ENCODE measurements at regions not wholly inside any gene's neighbourhood (a gene's known extent, or its start where the extent isn't known, plus 50 kb on each side); places are given as distances from the start of the nearest gene placed in this dataset.

DNA sequence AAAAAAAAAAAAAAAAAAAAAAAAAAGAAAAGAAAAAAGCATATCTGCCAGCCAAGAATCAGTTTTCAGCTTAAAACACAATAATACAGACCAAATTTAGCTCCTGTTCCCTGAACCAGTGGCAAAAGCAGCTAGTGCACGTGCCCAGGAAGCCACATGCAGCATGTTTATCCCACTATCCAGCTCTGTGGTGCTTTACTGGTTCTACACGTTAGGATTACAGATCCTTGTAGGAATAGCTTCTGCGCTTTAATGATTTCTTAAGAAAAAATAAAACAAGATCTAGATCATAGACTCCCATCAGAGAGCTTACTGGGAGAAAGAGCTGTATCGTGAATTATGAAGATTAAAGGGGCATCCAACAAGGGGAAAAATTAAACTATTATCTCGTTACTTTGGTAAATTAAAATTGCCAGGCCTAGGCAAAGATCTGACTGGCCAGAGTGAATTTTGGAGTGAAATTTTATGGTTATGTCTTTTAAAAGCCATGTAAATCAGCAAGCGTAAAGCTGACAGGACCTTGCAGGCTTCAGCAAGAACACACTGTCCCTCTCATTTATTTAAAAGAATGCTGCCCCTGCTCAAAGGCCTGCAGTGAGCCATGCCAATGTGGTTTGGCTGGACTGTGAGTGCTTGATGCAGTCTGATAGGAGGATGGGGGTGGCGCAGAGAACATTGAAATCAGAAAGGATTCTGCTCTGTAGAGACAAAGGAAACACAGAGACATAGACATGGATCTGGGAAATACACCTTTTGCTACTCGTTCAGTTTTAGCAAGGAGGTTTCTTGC is 177.3 kb upstream of the PHYHIPL start:
- Histone ChIP-seq H3K36me3 (replicated peaks in 1 of 2; ENCODE audit: control insufficient read depth in 2 of 2, insufficient read depth in 2 of 2, low read length in 2 of 2) (no peaks in the 10 kb centered on the region), H2BK120ac (ENCODE audit: low read depth, low read length) (no peak overlapping the region), H3K18ac (ENCODE audit: low read length) (no peak overlapping the region), H3K27ac (replicated peaks; ENCODE audit: low read length) (no peak overlapping the region), H2BK12ac (ENCODE audit: low read length) (no peak overlapping the region), H4K91ac (ENCODE audit: low read depth, low read length, poor library complexity) (no peak overlapping the region), H2BK15ac (ENCODE audit: low read length) (no peak overlapping the region), H3K14ac (ENCODE audit: low read length) (no peak overlapping the region), H3K9me3 (replicated peaks in 1 of 2; ENCODE audit: control insufficient read depth in 2 of 2, insufficient read depth in 1 of 2, low read depth in 1 of 2, low read length in 2 of 2) (no peaks in the 10 kb centered on the region), H3K4me3 (ENCODE audit: low read length in 2 of 2) (no peak overlapping the region), H3K4ac (ENCODE audit: low read length) (no peak overlapping the region), H3K23ac (ENCODE audit: low read depth, low read length, poor library complexity) (no peak overlapping the region), H4K8ac (ENCODE audit: low read depth, low read length) (no peak overlapping the region), H3K4me2 (ENCODE audit: insufficient read depth, low read length, poor library complexity, severe bottlenecking) (no peak overlapping the region), H3K9ac (ENCODE audit: low read depth, low read length, poor library complexity) (no peak overlapping the region), H2AFZ (ENCODE audit: low read length) (no peak overlapping the region), H2BK5ac (ENCODE audit: low read length) (no peak overlapping the region), H3K4me1 (ENCODE audit: control insufficient read depth in 2 of 2, insufficient read depth in 1 of 2, low read depth in 1 of 2, low read length in 2 of 2) (peaks cover 0 to 8% of the 10 kb centered on the region in 2 donors), H3K27me3 (ENCODE audit: control insufficient read depth in 3 of 3, insufficient read depth in 3 of 3, low read depth in 1 of 3, low read length in 3 of 3) (no peaks in the 10 kb centered on the region), H2AK5ac (ENCODE audit: low read depth, low read length) (no peak overlapping the region), H3K79me1 (ENCODE audit: low read depth, low read length) (no peaks in the 10 kb centered on the region)
- no CpG with 5 or more reads among the region's 8 CpGs for WGBS, 2 donors (ENCODE audit: extremely low coverage in 2 of 2, insufficient read length in 2 of 2, insufficient replicate concordance in 1 of 2)
- no peak for DNase-seq (ENCODE audit: low spot score)

GRCh38 chr10:59000162-59000825 is 176.1 kb upstream of the PHYHIPL start:
- no peak for DNase-seq (ENCODE audit: low spot score)
- H3K36me3 ChIP-seq (replicated peaks in 1 of 2; ENCODE audit: control insufficient read depth in 2 of 2, insufficient read depth in 2 of 2, low read length in 2 of 2) = no peaks in the 10 kb centered on the region
- no peak overlapping the region for H3K18ac ChIP-seq (ENCODE audit: low read length)
- no CpG with 5 or more reads among the region's 1 CpG for WGBS, 2 donors (ENCODE audit: extremely low coverage in 2 of 2, insufficient read length in 2 of 2, insufficient replicate concordance in 1 of 2)
- H3K9ac ChIP-seq (ENCODE audit: low read depth, low read length, poor library complexity) = no peak overlapping the region
- no peaks in the 10 kb centered on the region for H3K9me3 ChIP-seq (replicated peaks in 1 of 2; ENCODE audit: control insufficient read depth in 2 of 2, insufficient read depth in 1 of 2, low read depth in 1 of 2, low read length in 2 of 2)
- no peak overlapping the region for H2BK12ac ChIP-seq (ENCODE audit: low read length)
- no peak overlapping the region for H2AK5ac ChIP-seq (ENCODE audit: low read depth, low read length)
- H3K23ac ChIP-seq (ENCODE audit: low read depth, low read length, poor library complexity) = no peak overlapping the region
- H3K4me1 ChIP-seq (ENCODE audit: control insufficient read depth in 2 of 2, insufficient read depth in 1 of 2, low read depth in 1 of 2, low read length in 2 of 2) = peaks cover 0 to 10% of the 10 kb centered on the region in 2 donors
- H3K4ac ChIP-seq (ENCODE audit: low read length) = no peak overlapping the region
- H3K27me3 ChIP-seq (ENCODE audit: control insufficient read depth in 3 of 3, insufficient read depth in 3 of 3, low read depth in 1 of 3, low read length in 3 of 3) = no peaks in the 10 kb centered on the region
- H3K4me3 ChIP-seq (ENCODE audit: low read length in 2 of 2) = no peak overlapping the region
- no peak overlapping the region for H2BK120ac ChIP-seq (ENCODE audit: low read depth, low read length)
- no peak overlapping the region for H3K27ac ChIP-seq (replicated peaks; ENCODE audit: low read length)
- H4K91ac ChIP-seq (ENCODE audit: low read depth, low read length, poor library complexity) = no peak overlapping the region
- no peak overlapping the region for H2BK15ac ChIP-seq (ENCODE audit: low read length)
- no peaks in the 10 kb centered on the region for H3K79me1 ChIP-seq (ENCODE audit: low read depth, low read length)
- no peak overlapping the region for H2BK5ac ChIP-seq (ENCODE audit: low read length)
- no peak overlapping the region for H3K14ac ChIP-seq (ENCODE audit: low read length)
- no peak overlapping the region for H3K4me2 ChIP-seq (ENCODE audit: insufficient read depth, low read length, poor library complexity, severe bottlenecking)
- H4K8ac ChIP-seq (ENCODE audit: low read depth, low read length) = no peak overlapping the region
- H2AFZ ChIP-seq (ENCODE audit: low read length) = no peak overlapping the region

GRCh38 chr10:59002011-59002410 is 174.4 kb upstream of the PHYHIPL start:
- Histone ChIP-seq H4K91ac (ENCODE audit: low read depth, low read length, poor library complexity) (no peak overlapping the region), H3K14ac (ENCODE audit: low read length) (no peak overlapping the region), H3K79me1 (ENCODE audit: low read depth, low read length) (no peaks in the 10 kb centered on the region), H3K9me3 (replicated peaks in 1 of 2; ENCODE audit: control insufficient read depth in 2 of 2, insufficient read depth in 1 of 2, low read depth in 1 of 2, low read length in 2 of 2) (no peaks in the 10 kb centered on the region), H3K4me2 (ENCODE audit: insufficient read depth, low read length, poor library complexity, severe bottlenecking) (no peak overlapping the region), H3K4ac (ENCODE audit: low read length) (no peak overlapping the region), H3K4me3 (ENCODE audit: low read length in 2 of 2) (no peak overlapping the region), H3K4me1 (ENCODE audit: control insufficient read depth in 2 of 2, insufficient read depth in 1 of 2, low read depth in 1 of 2, low read length in 2 of 2) (peaks cover 0 to 10% of the 10 kb centered on the region in 2 donors), H3K18ac (ENCODE audit: low read length) (no peak overlapping the region), H2AK5ac (ENCODE audit: low read depth, low read length) (no peak overlapping the region), H3K36me3 (replicated peaks in 1 of 2; ENCODE audit: control insufficient read depth in 2 of 2, insufficient read depth in 2 of 2, low read length in 2 of 2) (no peaks in the 10 kb centered on the region), H2BK120ac (ENCODE audit: low read depth, low read length) (no peak overlapping the region), H2BK12ac (ENCODE audit: low read length) (no peak overlapping the region), H2AFZ (ENCODE audit: low read length) (no peak overlapping the region), H3K9ac (ENCODE audit: low read depth, low read length, poor library complexity) (no peak overlapping the region), H2BK15ac (ENCODE audit: low read length) (no peak overlapping the region), H4K8ac (ENCODE audit: low read depth, low read length) (no peak overlapping the region), H3K27ac (replicated peaks; ENCODE audit: low read length) (no peak overlapping the region), H3K23ac (ENCODE audit: low read depth, low read length, poor library complexity) (no peak overlapping the region), H2BK5ac (ENCODE audit: low read length) (no peak overlapping the region), H3K27me3 (ENCODE audit: control insufficient read depth in 3 of 3, insufficient read depth in 3 of 3, low read depth in 1 of 3, low read length in 3 of 3) (no peaks in the 10 kb centered on the region)
- WGBS, 2 donors (ENCODE audit: extremely low coverage in 2 of 2, insufficient read length in 2 of 2, insufficient replicate concordance in 1 of 2) = no CpG with 5 or more reads among the region's 3 CpGs
- DNase-seq (ENCODE audit: low spot score) = no peak

- no peaks in the 10 kb centered on the region for H3K9me3 ChIP-seq (replicated peaks in 1 of 2; ENCODE audit: control insufficient read depth in 2 of 2, insufficient read depth in 1 of 2, low read depth in 1 of 2, low read length in 2 of 2)
- no peak overlapping the region for H3K18ac ChIP-seq (ENCODE audit: low read length)
- H4K8ac ChIP-seq (ENCODE audit: low read depth, low read length) = no peak overlapping the region
- no peak overlapping the region for H2BK120ac ChIP-seq (ENCODE audit: low read depth, low read length)
- H3K4ac ChIP-seq (ENCODE audit: low read length) = no peak overlapping the region
- H3K27me3 ChIP-seq (ENCODE audit: control insufficient read depth in 3 of 3, insufficient read depth in 3 of 3, low read depth in 1 of 3, low read length in 3 of 3) = no peaks in the 10 kb centered on the region
- no peak overlapping the region for H4K91ac ChIP-seq (ENCODE audit: low read depth, low read length, poor library complexity)
- H3K14ac ChIP-seq (ENCODE audit: low read length) = no peak overlapping the region
- H3K4me1 ChIP-seq (ENCODE audit: control insufficient read depth in 2 of 2, insufficient read depth in 1 of 2, low read depth in 1 of 2, low read length in 2 of 2) = peaks cover 0 to 10% of the 10 kb centered on the region in 2 donors
- no peak overlapping the region for H2AK5ac ChIP-seq (ENCODE audit: low read depth, low read length)
- H3K27ac ChIP-seq (replicated peaks; ENCODE audit: low read length) = no peak overlapping the region
- H2BK15ac ChIP-seq (ENCODE audit: low read length) = no peak overlapping the region
- no peaks in the 10 kb centered on the region for H3K36me3 ChIP-seq (replicated peaks in 1 of 2; ENCODE audit: control insufficient read depth in 2 of 2, insufficient read depth in 2 of 2, low read length in 2 of 2)
- H3K23ac ChIP-seq (ENCODE audit: low read depth, low read length, poor library complexity) = no peak overlapping the region
- H3K4me2 ChIP-seq (ENCODE audit: insufficient read depth, low read length, poor library complexity, severe bottlenecking) = no peak overlapping the region
- no peak for DNase-seq (ENCODE audit: low spot score)
- H3K4me3 ChIP-seq (ENCODE audit: low read length in 2 of 2) = no peak overlapping the region
- H2BK12ac ChIP-seq (ENCODE audit: low read length) = no peak overlapping the region
- H2BK5ac ChIP-seq (ENCODE audit: low read length) = no peak overlapping the region
- no peak overlapping the region for H3K9ac ChIP-seq (ENCODE audit: low read depth, low read length, poor library complexity)
- H3K79me1 ChIP-seq (ENCODE audit: low read depth, low read length) = no peaks in the 10 kb centered on the region
- no peak overlapping the region for H2AFZ ChIP-seq (ENCODE audit: low read length)
- no CpG with 5 or more reads among the region's 1 CpG for WGBS, 2 donors (ENCODE audit: extremely low coverage in 2 of 2, insufficient read length in 2 of 2, insufficient replicate concordance in 1 of 2)
Observed at GRCh38 chr10:59003203-59003602, 173.2 kb upstream of the PHYHIPL start.
